Peyer's patch (tissue), 4 donors: ENCODE measurements at regions not wholly inside any gene's neighbourhood (a gene's known extent, or its start where the extent isn't known, plus 50 kb on each side); places are given as distances from the start of the nearest gene placed in this dataset.
"Not testable (repeated sequence)": the region's sequence is repeated elsewhere in the genome, so short reads cannot be mapped to it uniquely, and the experiment has no call there.

ENCODE experiments used
- DNase-seq, 3 donors: peaks; one replicate each; pipeline ENCODE4 v3.0.0-alpha.2; 2017 to 2019
- H3K27ac ChIP-seq, 4 donors: fragments of 200-600 bp; sonication (generic); one replicate each; pipeline ENCODE4 v1.5.1; 2016 to 2019
- H3K27me3 ChIP-seq, 2 donors: fragments of 200-600 bp; sonication (generic); one replicate each; pipeline ENCODE4 v1.5.1; 2019
- H3K36me3 ChIP-seq, 3 donors: fragments of 200-600 bp; sonication (generic); one replicate each; pipeline ENCODE4 v1.5.1; 2016 to 2019
- H3K4me1 ChIP-seq, 4 donors: fragments of 200-600 bp; sonication (generic); one replicate each; pipeline ENCODE4 v1.5.1; 2016 to 2019
- H3K4me3 ChIP-seq, 4 donors: fragments of 200-600 bp; sonication (generic); 1 replicate in 3 of 4; 2 replicates in 1 of 4; pipeline ENCODE4 v1.5.1; 2016 to 2019; ENCODE audit warnings: mild to moderate bottlenecking in 1 of 4
- H3K9me3 ChIP-seq, 4 donors: fragments of 200-600 bp; sonication (generic); one replicate each; pipeline ENCODE4 v1.5.1; 2016 to 2019; ENCODE audit warnings: mild to moderate bottlenecking in 1 of 4

- DNase-seq: peak in 1 of 3 donors; percentile 6
- not testable (repeated sequence) for H3K9me3 ChIP-seq, H3K36me3 ChIP-seq, H3K27me3 ChIP-seq, H3K4me1 ChIP-seq, H3K27ac ChIP-seq, H3K4me3 ChIP-seq
Measured at GRCh38 chr5:70585996-70586395, 170.8 kb downstream of the GTF2H2C_2 start.
